Fibroblast of villous mesenchyme (primary cell): ENCODE measurements at regions not wholly inside any gene's neighbourhood (a gene's known extent, or its start where the extent isn't known, plus 50 kb on each side); places are given as distances from the start of the nearest gene placed in this dataset.

ENCODE experiments used
- DNase-seq: peaks from one replicate; pipeline ENCODE4 v3.0.0-alpha.2; 2010; ENCODE audit warnings: low read depth
- H3K4me3 ChIP-seq: 2 replicates; pipeline ENCODE4 v1.5.1; 2011; ENCODE audit warnings: low read depth, mild to moderate bottlenecking, low read length
- CTCF ChIP-seq: IDR thresholded peaks from 2 replicates; pipeline ENCODE4 v1.5.1; 2012; ENCODE audit warnings: low read depth, mild to moderate bottlenecking, low read length; ENCODE audit not compliant: insufficient read depth

GRCh38 chr5:164332349-164333196 is 827.2 kb downstream of the MAT2B start:
- no peak for TF ChIP-seq CTCF
- DNase-seq = no peak
- no peak overlapping the region for H3K4me3 ChIP-seq

DNA sequence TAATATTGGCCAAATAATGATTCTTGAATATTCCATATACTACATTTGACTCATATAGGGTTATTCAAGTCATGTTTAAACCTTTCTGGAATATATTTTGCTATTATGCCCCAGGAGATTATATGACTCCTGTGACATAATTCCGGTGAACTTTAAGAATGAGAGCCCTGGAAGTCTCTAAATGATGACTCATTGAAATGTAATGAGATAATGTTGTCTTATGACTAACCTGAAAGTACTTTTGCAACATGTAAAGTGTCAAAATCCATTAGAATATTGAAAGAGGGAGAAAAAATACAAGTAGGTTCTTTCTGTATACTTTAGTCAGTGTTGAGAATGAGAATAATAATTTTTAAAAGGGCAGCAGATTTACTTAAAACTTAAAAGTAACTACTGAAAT is 830.4 kb downstream of the MAT2B start:
- H3K4me3 ChIP-seq = no peak overlapping the region
- no peak for TF ChIP-seq CTCF
- no peak for DNase-seq

DNA sequence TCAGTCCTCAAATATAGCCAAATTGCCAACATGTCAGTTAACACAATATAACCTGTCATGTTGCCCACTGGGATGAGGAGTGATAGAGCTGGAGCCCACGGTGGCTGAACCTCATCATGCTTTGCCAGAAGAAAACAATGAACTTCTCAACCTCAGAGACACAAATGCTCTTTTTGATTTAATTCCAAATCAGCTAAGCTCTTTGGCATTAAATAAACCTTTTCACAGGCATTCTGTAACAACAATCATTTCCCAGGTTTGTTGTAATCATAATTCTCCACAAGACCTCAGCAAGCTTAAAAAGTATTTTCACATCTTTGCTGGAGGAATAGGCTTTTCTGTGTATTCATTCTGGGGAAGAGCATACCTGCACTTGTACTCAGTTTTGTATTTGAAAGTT is 830.9 kb downstream of the MAT2B start:
- no peak for TF ChIP-seq CTCF
- H3K4me3 ChIP-seq = no peak overlapping the region
- no peak for DNase-seq

DNA sequence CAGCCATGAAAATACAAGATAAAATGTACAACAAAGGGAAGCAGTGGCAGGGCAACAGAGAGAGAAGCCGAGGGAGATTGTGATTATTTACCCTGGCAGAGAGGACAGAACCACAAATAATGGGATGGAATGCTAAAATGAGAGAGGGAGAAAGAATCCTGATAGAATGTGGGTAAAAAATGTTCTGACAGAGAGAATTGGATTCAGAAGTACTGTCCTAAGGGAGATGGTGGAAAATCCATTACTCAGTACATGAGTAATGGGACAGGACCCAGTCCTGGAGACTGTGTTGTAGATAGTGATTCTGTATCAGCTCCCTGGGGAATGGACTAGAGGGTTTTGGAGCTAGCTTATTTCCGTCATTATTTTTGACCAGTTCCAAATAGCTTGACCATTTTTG is 831.5 kb downstream of the MAT2B start:
- H3K4me3 ChIP-seq = no peak overlapping the region
- TF ChIP-seq CTCF = no peak
- DNase-seq = no peak

DNA sequence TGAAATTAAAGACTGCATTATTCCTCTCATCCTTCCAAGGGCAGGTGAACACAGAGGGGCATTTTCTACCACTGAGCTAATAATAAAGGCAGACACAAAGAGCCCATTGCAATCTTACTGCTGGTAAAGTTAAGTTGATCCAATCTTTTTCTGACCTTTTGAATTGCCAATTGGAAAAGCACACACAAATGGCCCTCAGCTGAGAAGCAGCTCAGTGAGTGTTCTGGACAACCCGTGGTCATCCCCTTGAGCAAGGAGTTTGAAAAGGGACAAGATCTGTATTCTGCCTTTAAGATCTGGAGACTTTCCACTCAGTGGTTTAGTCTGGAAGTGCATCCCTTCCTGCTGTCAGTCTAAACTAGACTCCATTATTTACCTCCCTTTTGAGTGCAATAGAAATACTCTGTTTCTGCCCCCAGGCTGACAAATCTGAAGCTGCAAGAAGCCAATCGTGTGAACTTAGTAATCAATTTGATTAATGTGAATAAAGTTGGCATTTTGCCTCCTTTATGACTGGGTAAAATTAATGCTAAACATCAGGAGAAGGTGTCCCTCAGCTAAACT is 835.7 kb downstream of the MAT2B start:
- no peak for TF ChIP-seq CTCF
- no peak for DNase-seq
- H3K4me3 ChIP-seq = no peak overlapping the region

- no peak for DNase-seq
- no peak overlapping the region for H3K4me3 ChIP-seq
- no peak for TF ChIP-seq CTCF
Measured at GRCh38 chr5:164345173-164345849, 839.9 kb downstream of the MAT2B start.
